VCaP (cell line): ENCODE measurements at regions not wholly inside any gene's neighbourhood (a gene's known extent, or its start where the extent isn't known, plus 50 kb on each side); places are given as distances from the start of the nearest gene placed in this dataset.

Experiments
- H3K27ac ChIP-seq: fragments of 450-650 bp; 2 replicates; pipeline ENCODE4 v1.5.1; 2017
- CTCF ChIP-seq: fragments of 450-650 bp; conservative IDR thresholded peaks from 2 replicates; pipeline ENCODE4 v1.5.1; 2017; ENCODE audit warnings: mild to moderate bottlenecking, moderate library complexity

DNA sequence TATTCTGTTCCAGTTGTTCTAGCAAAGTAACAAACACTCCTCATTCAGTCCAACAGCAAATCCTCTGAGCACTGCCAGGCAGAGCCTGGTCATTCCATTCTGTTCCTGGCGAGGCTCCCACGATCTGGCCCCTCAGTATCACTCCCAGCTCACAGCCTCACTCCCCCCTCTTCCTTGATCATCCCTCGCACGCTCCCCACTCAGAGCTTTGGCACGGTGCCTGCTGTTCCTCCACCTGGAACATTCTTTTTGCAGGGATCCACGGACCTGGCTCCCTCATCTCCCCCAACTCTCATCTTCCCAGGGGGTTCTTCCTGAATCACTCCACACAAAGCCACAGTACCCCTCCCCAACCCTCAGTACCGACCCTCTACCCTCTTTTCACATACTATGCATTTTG lies 192.3 kb downstream of the ATPSCKMT start:
- H3K27ac ChIP-seq = no peak overlapping the region
- no peak for TF ChIP-seq CTCF

GRCh38 chr5:10056228-10056760 lies 193.4 kb downstream of the ATPSCKMT start:
- TF ChIP-seq CTCF = no peak
- H3K27ac ChIP-seq = no peak overlapping the region

- no peak overlapping the region for H3K27ac ChIP-seq
- no peak for TF ChIP-seq CTCF
These were observed 199.7 kb downstream of the ATPSCKMT start for GRCh38 chr5:10049858-10050455.

GRCh38 chr5:10046676-10047075 lies 203.0 kb downstream of the ATPSCKMT start:
- H3K27ac ChIP-seq = no peak overlapping the region
- TF ChIP-seq CTCF = no peak

DNA sequence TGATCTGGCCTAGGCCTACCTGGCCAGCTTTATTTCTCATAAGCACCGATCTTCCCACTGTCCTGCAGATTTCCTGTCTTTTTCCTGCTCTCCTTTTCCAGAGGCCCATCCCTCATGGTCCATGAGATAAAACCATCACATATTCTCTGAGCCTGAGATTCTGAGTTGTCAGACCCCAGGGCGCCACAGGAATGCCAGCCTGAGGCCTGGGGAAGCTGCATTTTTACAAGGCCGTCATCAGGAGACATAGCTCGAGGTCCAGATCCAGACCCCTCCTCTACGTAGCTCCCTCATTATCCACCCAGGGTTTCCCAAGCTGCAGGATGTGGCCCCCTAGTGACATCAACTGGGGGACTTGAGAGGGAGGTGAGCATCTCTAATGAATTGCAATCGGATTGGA lies 204.3 kb downstream of the ATPSCKMT start:
- H3K27ac ChIP-seq = no peak overlapping the region
- no peak for TF ChIP-seq CTCF

- H3K27ac ChIP-seq = no peak overlapping the region
- TF ChIP-seq CTCF = no peak
These were observed 213.4 kb downstream of the ATPSCKMT start for GRCh38 chr5:10036136-10036815.

DNA sequence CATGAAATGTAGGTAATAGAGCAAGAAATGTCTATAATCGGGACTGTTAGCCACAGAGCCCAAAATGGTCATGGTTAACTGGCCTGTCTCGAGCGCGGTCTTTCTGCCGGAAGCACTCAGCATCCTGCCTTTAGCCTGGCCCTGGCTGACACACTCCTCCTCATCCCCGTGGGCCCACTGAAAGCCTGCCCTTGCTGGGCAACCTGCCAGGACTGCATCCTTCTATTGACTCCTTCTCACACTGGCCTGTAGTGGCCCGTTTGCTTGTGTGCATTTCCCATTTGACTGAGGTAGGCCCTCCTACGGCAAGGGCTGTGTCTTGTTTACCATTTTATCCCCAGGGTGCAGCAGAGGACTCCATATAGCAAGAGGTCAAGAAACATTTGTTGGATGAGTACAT lies 215.7 kb downstream of the ATPSCKMT start:
- no peak for TF ChIP-seq CTCF
- H3K27ac ChIP-seq = no peak overlapping the region
